Loucy (cell line): ENCODE measurements at regions not wholly inside any gene's neighbourhood (a gene's known extent, or its start where the extent isn't known, plus 50 kb on each side); places are given as distances from the start of the nearest gene placed in this dataset.

ENCODE experiments used
- H2AFZ ChIP-seq: fragments of 200-600 bp; sonication (generic); 2 replicates; pipeline ENCODE4 v1.6.0; 2016; ENCODE audit warnings: antibody characterized with exemption, mild to moderate bottlenecking, low read length, moderate library complexity
- H3F3A ChIP-seq: fragments of 200-600 bp; 2 replicates; pipeline ENCODE4 v1.6.0; 2016; ENCODE audit warnings: antibody characterized with exemption, low read depth, mild to moderate bottlenecking
- H3K27me3 ChIP-seq: fragments of 200-600 bp; sonication (generic); 2 replicates; pipeline ENCODE4 v1.6.1; 2014; ENCODE audit warnings: low read length, mild to moderate bottlenecking; ENCODE audit not compliant: insufficient read depth, poor library complexity, severe bottlenecking
- H3K36me3 ChIP-seq: fragments of 200-600 bp; sonication (generic); 2 replicates; pipeline ENCODE4 v1.6.1; 2016; ENCODE audit warnings: low read length; ENCODE audit not compliant: insufficient read depth
- H3K4me1 ChIP-seq: fragments of 200-600 bp; sonication (generic); 2 replicates; pipeline ENCODE4 v1.5.1; 2014; ENCODE audit warnings: low read length, mild to moderate bottlenecking; ENCODE audit not compliant: insufficient read depth, poor library complexity, severe bottlenecking
- H3K4me2 ChIP-seq: fragments of 200-600 bp; sonication (generic); 2 replicates; pipeline ENCODE4 v1.6.0; 2014; ENCODE audit warnings: antibody characterized with exemption, low read length, low read depth, mild to moderate bottlenecking; ENCODE audit not compliant: poor library complexity, severe bottlenecking
- H3K4me3 ChIP-seq: fragments of 200-600 bp; sonication (generic); 2 replicates; pipeline ENCODE4 v1.5.1; 2014; ENCODE audit warnings: low read length, mild to moderate bottlenecking, mixed read lengths; ENCODE audit not compliant: poor library complexity, severe bottlenecking
- H3K79me2 ChIP-seq: fragments of 200-600 bp; sonication (generic); 2 replicates; pipeline ENCODE4 v1.6.1; 2014; ENCODE audit warnings: low read length; ENCODE audit not compliant: insufficient read depth
- H3K9ac ChIP-seq: fragments of 200-600 bp; sonication (generic); 2 replicates; pipeline ENCODE4 v1.6.0; 2014; ENCODE audit warnings: mild to moderate bottlenecking, low read depth, low read length, moderate library complexity; ENCODE audit not compliant: poor library complexity, severe bottlenecking
- H3K9me2 ChIP-seq: fragments of 200-600 bp; sonication (generic); replicated peaks from 2 replicates; pipeline ENCODE4 v1.6.1; 2016; ENCODE audit warnings: low read depth, low read length, mixed read lengths
- H3K9me3 ChIP-seq: fragments of 200-600 bp; sonication (generic); 2 replicates; pipeline ENCODE4 v1.6.1; 2014; ENCODE audit warnings: mild to moderate bottlenecking, antibody characterized with exemption, low read length, low read depth; ENCODE audit not compliant: insufficient read depth
- H4K20me1 ChIP-seq: fragments of 200-600 bp; sonication (generic); 2 replicates; pipeline ENCODE4 v1.6.0; 2014; ENCODE audit warnings: antibody characterized with exemption, low read length, mild to moderate bottlenecking; ENCODE audit not compliant: insufficient read depth, poor library complexity, severe bottlenecking
- EZH2phosphoT487 ChIP-seq: fragments of 200-600 bp; IDR thresholded peaks from 2 replicates; pipeline ENCODE4 v1.6.1; 2018; ENCODE audit warnings: antibody characterized with exemption, mild to moderate bottlenecking, moderate library complexity, borderline replicate concordance
- TF ChIP-seq, protein P1 (sequence below): fragments of 200-600 bp; sonication (generic); conservative IDR thresholded peaks from 2 replicates; pipeline ENCODE4 v1.5.1; 2014; ENCODE audit warnings: mild to moderate bottlenecking, antibody characterized with exemption, low read length

DNA sequence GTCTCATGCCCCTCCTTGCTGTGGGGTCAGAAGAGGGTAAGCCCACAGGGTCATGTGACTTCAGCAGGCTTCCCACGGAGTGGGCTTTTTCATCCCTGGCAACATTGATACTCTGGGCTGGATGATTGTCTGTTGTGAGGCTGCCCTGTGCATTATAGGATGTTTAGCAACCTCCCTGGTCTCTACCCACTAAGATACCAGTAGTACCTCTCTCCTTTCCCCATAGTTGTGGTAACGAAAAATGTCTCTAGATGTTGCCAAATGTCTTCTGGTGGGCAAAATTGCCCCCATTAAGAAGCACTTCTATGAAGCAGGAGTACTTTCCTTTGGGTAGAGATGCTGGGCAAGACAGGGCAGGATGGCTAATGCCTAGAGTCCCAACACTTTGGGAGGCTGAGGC, 232.5 kb upstream of the ZNF217 start:
- Histone ChIP-seq H3K36me3 (no peaks in the 10 kb centered on the region), H3K4me1 (peaks cover 43% of the 10 kb centered on the region), H3K9ac (no peak overlapping the region), H3K9me2 (no peaks in the 10 kb centered on the region), H3K79me2 (no peaks in the 10 kb centered on the region), H2AFZ (no peak overlapping the region), H3K27me3 (no peaks in the 10 kb centered on the region), H3K9me3 (no peaks in the 10 kb centered on the region), H3K4me2 (no peak overlapping the region), H4K20me1 (no peaks in the 10 kb centered on the region), H3F3A (peaks cover 6% of the 10 kb centered on the region; the same call in 1 of the 2 replicates), H3K4me3 (no peak overlapping the region)
- TF ChIP-seq, protein P1, sequence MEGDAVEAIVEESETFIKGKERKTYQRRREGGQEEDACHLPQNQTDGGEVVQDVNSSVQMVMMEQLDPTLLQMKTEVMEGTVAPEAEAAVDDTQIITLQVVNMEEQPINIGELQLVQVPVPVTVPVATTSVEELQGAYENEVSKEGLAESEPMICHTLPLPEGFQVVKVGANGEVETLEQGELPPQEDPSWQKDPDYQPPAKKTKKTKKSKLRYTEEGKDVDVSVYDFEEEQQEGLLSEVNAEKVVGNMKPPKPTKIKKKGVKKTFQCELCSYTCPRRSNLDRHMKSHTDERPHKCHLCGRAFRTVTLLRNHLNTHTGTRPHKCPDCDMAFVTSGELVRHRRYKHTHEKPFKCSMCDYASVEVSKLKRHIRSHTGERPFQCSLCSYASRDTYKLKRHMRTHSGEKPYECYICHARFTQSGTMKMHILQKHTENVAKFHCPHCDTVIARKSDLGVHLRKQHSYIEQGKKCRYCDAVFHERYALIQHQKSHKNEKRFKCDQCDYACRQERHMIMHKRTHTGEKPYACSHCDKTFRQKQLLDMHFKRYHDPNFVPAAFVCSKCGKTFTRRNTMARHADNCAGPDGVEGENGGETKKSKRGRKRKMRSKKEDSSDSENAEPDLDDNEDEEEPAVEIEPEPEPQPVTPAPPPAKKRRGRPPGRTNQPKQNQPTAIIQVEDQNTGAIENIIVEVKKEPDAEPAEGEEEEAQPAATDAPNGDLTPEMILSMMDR: no peak
- no peak for TF ChIP-seq EZH2phosphoT487

DNA sequence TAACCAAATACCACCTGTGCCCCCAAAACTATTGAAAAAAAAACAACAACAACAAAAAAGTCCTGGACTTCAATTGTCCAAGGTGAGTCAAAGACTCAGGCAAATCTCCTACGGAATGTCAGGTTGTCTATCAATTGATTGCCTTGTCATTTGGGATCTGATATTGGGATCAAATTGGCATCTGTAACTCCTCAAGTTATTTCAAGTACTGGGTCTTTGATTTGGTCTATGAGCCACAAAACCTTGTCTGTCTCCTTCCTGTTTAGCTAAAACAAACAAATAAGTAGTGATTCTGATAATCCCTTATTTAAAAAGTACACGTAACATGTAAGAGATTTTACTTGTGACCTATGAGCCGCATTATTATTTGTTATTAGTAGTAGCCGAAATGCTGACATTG, 231.6 kb upstream of the ZNF217 start:
- H2AFZ ChIP-seq: no peak overlapping the region
- no peaks in the 10 kb centered on the region for H4K20me1 ChIP-seq
- no peaks in the 10 kb centered on the region for H3K9me2 ChIP-seq
- H3K4me1 ChIP-seq: peaks cover 39% of the 10 kb centered on the region
- no peaks in the 10 kb centered on the region for H3K27me3 ChIP-seq
- peaks cover 5% of the 10 kb centered on the region; the same call in 1 of the 2 replicates for H3F3A ChIP-seq
- no peaks in the 10 kb centered on the region for H3K9me3 ChIP-seq
- no peaks in the 10 kb centered on the region for H3K36me3 ChIP-seq
- no peaks in the 10 kb centered on the region for H3K79me2 ChIP-seq
- TF ChIP-seq, protein P1: no peak
- TF ChIP-seq EZH2phosphoT487: no peak
- no peak overlapping the region for H3K4me3 ChIP-seq
- no peak overlapping the region for H3K9ac ChIP-seq
- H3K4me2 ChIP-seq: no peak overlapping the region

DNA sequence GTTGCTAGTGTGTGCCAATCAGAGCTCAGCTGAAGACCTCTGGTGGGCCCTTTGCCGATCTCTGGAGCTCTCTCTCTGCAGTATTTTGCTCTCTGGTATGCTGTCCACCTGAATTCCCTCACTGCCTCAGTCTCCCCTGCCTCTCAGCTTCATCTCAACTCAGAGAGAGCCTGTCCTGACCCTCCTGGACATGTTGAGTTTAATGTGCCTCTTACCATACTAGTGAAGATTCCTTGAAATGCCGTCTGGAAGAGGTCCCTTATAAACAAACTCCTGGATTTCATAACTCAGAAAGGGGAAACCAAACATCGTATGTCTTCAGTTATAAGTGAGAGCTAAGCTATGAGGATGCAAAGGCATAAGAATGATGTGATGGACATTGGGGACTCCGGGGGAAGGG, 231.1 kb upstream of the ZNF217 start:
- H3K4me1 ChIP-seq: peaks cover 34% of the 10 kb centered on the region
- no peak overlapping the region for H3K9ac ChIP-seq
- no peak overlapping the region for H2AFZ ChIP-seq
- H3K4me3 ChIP-seq: no peak overlapping the region
- TF ChIP-seq, protein P1: no peak
- TF ChIP-seq EZH2phosphoT487: no peak
- H3K27me3 ChIP-seq: no peaks in the 10 kb centered on the region
- no peaks in the 10 kb centered on the region for H3K9me2 ChIP-seq
- no peaks in the 10 kb centered on the region for H3K79me2 ChIP-seq
- H3F3A ChIP-seq: peaks cover under 1% of the 10 kb centered on the region; the same call in 1 of the 2 replicates
- H3K4me2 ChIP-seq: no peak overlapping the region
- no peaks in the 10 kb centered on the region for H4K20me1 ChIP-seq
- H3K36me3 ChIP-seq: no peaks in the 10 kb centered on the region
- H3K9me3 ChIP-seq: no peaks in the 10 kb centered on the region
